Glomerular endothelial cell (primary cell): ENCODE measurements at regions not wholly inside any gene's neighbourhood (a gene's known extent, or its start where the extent isn't known, plus 50 kb on each side); places are given as distances from the start of the nearest gene placed in this dataset.
"Not testable (repeated sequence)": the region's sequence is repeated elsewhere in the genome, so short reads cannot be mapped to it uniquely, and the experiment has no call there.

Source experiments
- DNase-seq: peaks from one replicate; pipeline ENCODE4 v3.0.0-alpha.2; 2011; ENCODE audit warnings: low read depth, low spot score; ENCODE audit errors: extremely low read depth

GRCh38 chr3:181354140-181354539, 357.6 kb upstream of the SOX2 start:
- no peak for DNase-seq

- no peak for DNase-seq
Measured at GRCh38 chr3:181344331-181344730, 354.8 kb upstream of the DNAJC19 start.

GRCh38 chr3:181336597-181336996, 347.1 kb upstream of the DNAJC19 start:
- no peak for DNase-seq

GRCh38 chr3:181333394-181333793, 343.9 kb upstream of the DNAJC19 start:
- no peak for DNase-seq

- DNase-seq = no peak
Measured at GRCh38 chr3:181330821-181331563, 341.5 kb upstream of the DNAJC19 start.

GRCh38 chr3:181330257-181330656, 340.7 kb upstream of the DNAJC19 start:
- DNase-seq = no peak

- DNase-seq = no peak
Measured at GRCh38 chr3:181329024-181329423, 339.5 kb upstream of the DNAJC19 start.

GRCh38 chr3:181328346-181328745, 338.8 kb upstream of the DNAJC19 start:
- no peak for DNase-seq

GRCh38 chr3:181327349-181327748, 337.8 kb upstream of the DNAJC19 start:
- DNase-seq = no peak

- peak; percentile 20 for DNase-seq
Measured at GRCh38 chr3:181326637-181327223, 337.2 kb upstream of the DNAJC19 start.

GRCh38 chr3:181324516-181324915, 335.0 kb upstream of the DNAJC19 start:
- DNase-seq = not testable (repeated sequence)

GRCh38 chr3:181318321-181318720, 328.8 kb upstream of the DNAJC19 start:
- DNase-seq = no peak

- no peak for DNase-seq
Measured at GRCh38 chr3:181317508-181317907, 328.0 kb upstream of the DNAJC19 start.

- DNase-seq = no peak
Measured at GRCh38 chr3:181316482-181316881, 326.9 kb upstream of the DNAJC19 start.

- DNase-seq = no peak
Measured at GRCh38 chr3:181313335-181313734, 323.8 kb upstream of the DNAJC19 start.

GRCh38 chr3:181311186-181311585, 321.6 kb upstream of the DNAJC19 start:
- DNase-seq = no peak

GRCh38 chr3:181302960-181303359, 313.4 kb upstream of the DNAJC19 start:
- DNase-seq = no peak

- no peak for DNase-seq
Measured at GRCh38 chr3:181300033-181300432, 310.5 kb upstream of the DNAJC19 start.

- DNase-seq = no peak
Measured at GRCh38 chr3:181298421-181298820, 308.9 kb upstream of the DNAJC19 start.

GRCh38 chr3:181292984-181293383, 303.4 kb upstream of the DNAJC19 start:
- DNase-seq = no peak

- DNase-seq = no peak
Measured at GRCh38 chr3:181290941-181291340, 301.4 kb upstream of the DNAJC19 start.

GRCh38 chr3:181289306-181289705, 299.8 kb upstream of the DNAJC19 start:
- no peak for DNase-seq

GRCh38 chr3:181288145-181288544, 298.6 kb upstream of the DNAJC19 start:
- DNase-seq = no peak
